C4-2B (cell line): ENCODE measurements at regions not wholly inside any gene's neighbourhood (a gene's known extent, or its start where the extent isn't known, plus 50 kb on each side); places are given as distances from the start of the nearest gene placed in this dataset.

ENCODE experiments used
- CTCF ChIP-seq: fragments of 450-650 bp; conservative IDR thresholded peaks from 2 replicates; pipeline ENCODE4 v1.5.1; 2017; ENCODE audit warnings: mild to moderate bottlenecking
- ZFX ChIP-seq: fragments of 450-650 bp; IDR thresholded peaks from 2 replicates; pipeline ENCODE4 v1.6.1; 2017

DNA sequence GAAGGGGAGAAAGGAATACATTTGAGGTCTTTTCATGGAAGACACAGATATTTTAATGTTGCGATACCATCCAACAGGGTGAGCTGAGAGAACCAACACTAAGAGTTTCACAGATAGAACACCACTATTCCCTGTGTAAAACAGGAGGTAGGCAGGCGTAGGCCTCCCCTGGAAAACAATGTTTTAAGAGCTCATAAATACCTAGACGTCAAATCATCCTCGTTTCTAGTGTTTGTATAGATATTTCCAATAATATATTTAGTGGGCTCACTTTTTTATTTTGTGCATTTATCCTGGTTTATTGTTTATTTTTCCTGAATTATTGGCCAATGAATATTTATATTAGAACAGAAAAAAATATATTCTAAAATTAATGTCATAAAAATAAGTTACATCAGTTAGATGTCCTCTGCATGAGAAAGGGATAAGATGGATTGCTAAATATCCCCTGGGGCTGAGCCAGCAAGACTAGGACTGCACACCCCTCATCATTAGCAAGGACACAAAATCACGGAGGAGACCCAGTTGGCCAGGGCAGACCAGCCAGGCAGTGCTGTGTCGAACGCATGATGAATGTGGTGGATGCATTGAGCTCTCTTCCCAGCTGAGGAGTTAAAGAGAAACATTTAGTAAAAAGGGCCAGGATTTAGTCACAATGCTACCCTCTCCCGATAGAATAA lies 380.5 kb downstream of the C6orf118 start:
- TF ChIP-seq CTCF (no peak), ZFX (no peak)
